ENCODE measurements at regions not wholly inside any gene's neighbourhood (a gene's known extent, or its start where the extent isn't known, plus 50 kb on each side); places are given as distances from the start of the nearest gene placed in this dataset.

DNA sequence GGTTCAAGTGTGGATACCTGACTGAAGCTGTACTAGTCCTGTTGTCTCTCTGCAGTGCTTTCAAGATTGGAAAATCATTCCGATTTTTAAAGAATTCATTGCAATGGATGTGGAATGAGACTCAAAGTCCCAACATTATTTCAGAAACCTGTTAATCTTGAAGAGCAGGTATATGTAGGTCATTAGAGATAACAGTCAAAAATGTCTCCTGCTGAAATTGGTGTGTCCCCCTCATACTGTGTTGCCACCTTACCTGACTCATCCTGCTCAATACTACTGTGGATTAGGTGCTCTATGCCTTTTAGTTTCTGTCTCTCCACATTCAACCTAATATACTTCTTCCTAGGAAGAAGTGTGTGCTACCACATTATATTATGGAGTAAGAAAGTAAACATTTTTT, 91.1 kb upstream of the NR3C1 start:
- DNase-seq, result no peak
- Histone ChIP-seq H3K4me3 (no peak overlapping the region), H3K4me1 (peaks cover 0 to 43% (median 17%) of the 10 kb centered on the region in 12 donors), H3K27me3 (no peaks in the 10 kb centered on the region), H3K9me3 (no peaks in the 10 kb centered on the region), H3K27ac (no peak overlapping the region), H3K36me3 (no peaks in the 10 kb centered on the region)
- TF ChIP-seq POLR2A (IDR thresholded peaks at IDR 0.05) (no peak), CTCF (IDR thresholded peaks at IDR 0.05) (no peak)
- no peak for ATAC-seq
- 95 to 100% (median 97%) methylated on average over 1 of the region's 1 CpG for WGBS, 4 donors
- intact Hi-C loops (cut with DNase I), result loop anchor here in 1 of 10 donors (10.0 kb wide), 1 partner anchor 60 kb away; no protein-coding TSS in a partner anchor

GRCh38 chr5:143494162-143494561, 90.7 kb upstream of the NR3C1 start:
- intact Hi-C loops (cut with DNase I), result loop anchor here in 1 of 10 donors (10.0 kb wide), 1 partner anchor 59 kb away; no protein-coding TSS in a partner anchor
- TF ChIP-seq CTCF (IDR thresholded peaks at IDR 0.05) (no peak), POLR2A (IDR thresholded peaks at IDR 0.05) (no peak)
- DNase-seq (no peak), ATAC-seq (no peak)
- Histone ChIP-seq H3K27ac (no peak overlapping the region), H3K9me3 (no peaks in the 10 kb centered on the region), H3K36me3 (no peaks in the 10 kb centered on the region), H3K4me1 (peaks cover 0 to 43% (median 17%) of the 10 kb centered on the region in 12 donors), H3K27me3 (no peaks in the 10 kb centered on the region), H3K4me3 (no peak overlapping the region)
- WGBS, 4 donors, result 96 to 98% (median 97%) methylated on average over 2 of the region's 2 CpGs

GRCh38 chr5:143492783-143493182, 89.3 kb upstream of the NR3C1 start:
- no peak overlapping the region for H3K27ac ChIP-seq
- H3K9me3 ChIP-seq, result no peaks in the 10 kb centered on the region
- H3K4me1 ChIP-seq, result peaks cover 0 to 36% (median 17%) of the 10 kb centered on the region in 12 donors
- ATAC-seq (no peak), DNase-seq (no peak)
- no peak overlapping the region for H3K4me3 ChIP-seq
- H3K36me3 ChIP-seq, result no peaks in the 10 kb centered on the region
- no peaks in the 10 kb centered on the region for H3K27me3 ChIP-seq
- intact Hi-C loops (cut with DNase I), result loop anchor here in 1 of 10 donors (10.0 kb wide), 1 partner anchor 58 kb away; no protein-coding TSS in a partner anchor
- TF ChIP-seq CTCF (IDR thresholded peaks at IDR 0.05), result no peak
- no peak for TF ChIP-seq POLR2A (IDR thresholded peaks at IDR 0.05)

DNA sequence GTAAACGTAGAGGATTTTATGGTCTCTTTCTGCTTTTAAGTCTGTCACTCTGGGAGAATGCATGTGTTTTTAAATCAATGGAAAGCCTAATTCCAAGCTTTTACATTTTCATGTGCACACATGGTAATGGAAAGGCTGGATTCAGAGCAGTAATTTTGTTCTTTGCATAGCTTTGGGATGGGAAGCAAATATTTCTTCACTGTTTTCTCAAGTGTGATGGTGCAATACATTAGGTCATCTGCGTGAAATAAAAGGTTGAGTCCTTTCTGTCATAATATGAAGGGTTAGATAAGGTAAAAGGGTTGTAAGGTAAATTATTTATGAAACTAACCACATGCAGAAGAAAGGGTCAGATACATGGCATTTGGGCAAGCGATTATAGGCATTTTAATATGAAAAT, 88.2 kb upstream of the NR3C1 start:
- intact Hi-C loops (cut with DNase I), result loop anchor here in 1 of 10 donors (10.0 kb wide), 1 partner anchor 57 kb away; no protein-coding TSS in a partner anchor

More for the DNA sequence above, 88.2 kb upstream of the NR3C1 start:
- TF ChIP-seq CTCF (IDR thresholded peaks at IDR 0.05) (no peak), POLR2A (IDR thresholded peaks at IDR 0.05) (no peak)
- Histone ChIP-seq H3K9me3 (no peaks in the 10 kb centered on the region), H3K36me3 (no peaks in the 10 kb centered on the region), H3K4me3 (no peak overlapping the region), H3K27me3 (no peaks in the 10 kb centered on the region), H3K27ac (no peak overlapping the region), H3K4me1 (peaks cover 0 to 29% (median 16%) of the 10 kb centered on the region in 12 donors)
- no peak for DNase-seq
- no peak for ATAC-seq
- WGBS, 4 donors, result 94 to 97% (median 95%) methylated on average over 3 of the region's 3 CpGs

All from heart left ventricle (tissue), 16 donors.